Stimulated activated naive B cell treated with anti-CD40 and anti-IgM and Interleukin-4, amounts not matched to agents 10 μg/mL and 1 μg/mL and 100 μg/mL, for 72 hours (primary cell): ENCODE measurements at regions not wholly inside any gene's neighbourhood (a gene's known extent, or its start where the extent isn't known, plus 50 kb on each side); places are given as distances from the start of the nearest gene placed in this dataset.
"Not testable (repeated sequence)": the region's sequence is repeated elsewhere in the genome, so short reads cannot be mapped to it uniquely, and the experiment has no call there.

Experiments used
- ATAC-seq, 2 donors: fragments of 150-1000 bp; cut with Tn5 transposase; replicated peaks; 2 replicates each; pipeline ENCODE4 v1.10.0; 2021; ENCODE audit warnings: moderate library complexity in 1 of 2
- DNase-seq: peaks from one replicate; pipeline ENCODE4 v3.0.0; 2021
- H3K27ac Mint-ChIP-seq: one replicate; pipeline ENCODE4 v1.8.0; 2022; ENCODE audit warnings: mild to moderate bottlenecking, mixed read lengths
- H3K27me3 Mint-ChIP-seq, 2 donors: one replicate each; pipeline ENCODE4 v1.8.0; 2022; ENCODE audit warnings: mixed read lengths in 2 of 2
- H3K36me3 Mint-ChIP-seq, 2 donors: one replicate each; pipeline ENCODE4 v1.8.0; 2022; ENCODE audit warnings: mixed read lengths in 2 of 2, mild to moderate bottlenecking in 1 of 2
- H3K4me1 Mint-ChIP-seq, 2 donors: one replicate each; pipeline ENCODE4 v1.8.0; 2022; ENCODE audit warnings: mixed read lengths in 2 of 2, mild to moderate bottlenecking in 1 of 2
- H3K4me3 Mint-ChIP-seq, 2 donors: one replicate each; pipeline ENCODE4 v1.8.0; 2022; ENCODE audit warnings: mild to moderate bottlenecking in 2 of 2, mixed read lengths in 2 of 2, moderate library complexity in 1 of 2
- H3K9me3 Mint-ChIP-seq, 2 donors: one replicate each; pipeline ENCODE4 v1.8.0; 2022; ENCODE audit warnings: mixed read lengths in 2 of 2, mild to moderate bottlenecking in 1 of 2

GRCh38 chr7:57740126-57740525 is 290.1 kb downstream of the ZNF716 start:
- peaks cover 3 to 11% of the 10 kb centered on the region in 2 donors for H3K9me3 Mint-ChIP-seq
- not testable (repeated sequence) for H3K27me3 Mint-ChIP-seq, H3K4me3 Mint-ChIP-seq, H3K4me1 Mint-ChIP-seq, ATAC-seq, H3K36me3 Mint-ChIP-seq, H3K27ac Mint-ChIP-seq, DNase-seq

- no peaks in the 10 kb centered on the region for H3K4me1 Mint-ChIP-seq
- no peak overlapping the region for H3K4me3 Mint-ChIP-seq
- peaks cover 4% of the 10 kb centered on the region in 2 donors for H3K36me3 Mint-ChIP-seq
- DNase-seq (no peak), ATAC-seq (no peak)
- H3K9me3 Mint-ChIP-seq, result peaks cover 18 to 26% of the 10 kb centered on the region in 2 donors
- no peaks in the 10 kb centered on the region for H3K27me3 Mint-ChIP-seq
- H3K27ac Mint-ChIP-seq, result no peak overlapping the region
These were observed 319.2 kb downstream of the ZNF716 start for GRCh38 chr7:57769131-57769530.

GRCh38 chr7:57769958-57770357 is 320.0 kb downstream of the ZNF716 start:
- H3K27ac Mint-ChIP-seq, result no peak overlapping the region
- no peak overlapping the region for H3K4me3 Mint-ChIP-seq
- H3K27me3 Mint-ChIP-seq, result no peaks in the 10 kb centered on the region
- no peaks in the 10 kb centered on the region for H3K4me1 Mint-ChIP-seq
- DNase-seq (no peak), ATAC-seq (no peak)
- peaks cover 26 to 30% of the 10 kb centered on the region in 2 donors for H3K9me3 Mint-ChIP-seq
- peaks cover 4% of the 10 kb centered on the region in 2 donors for H3K36me3 Mint-ChIP-seq

DNA sequence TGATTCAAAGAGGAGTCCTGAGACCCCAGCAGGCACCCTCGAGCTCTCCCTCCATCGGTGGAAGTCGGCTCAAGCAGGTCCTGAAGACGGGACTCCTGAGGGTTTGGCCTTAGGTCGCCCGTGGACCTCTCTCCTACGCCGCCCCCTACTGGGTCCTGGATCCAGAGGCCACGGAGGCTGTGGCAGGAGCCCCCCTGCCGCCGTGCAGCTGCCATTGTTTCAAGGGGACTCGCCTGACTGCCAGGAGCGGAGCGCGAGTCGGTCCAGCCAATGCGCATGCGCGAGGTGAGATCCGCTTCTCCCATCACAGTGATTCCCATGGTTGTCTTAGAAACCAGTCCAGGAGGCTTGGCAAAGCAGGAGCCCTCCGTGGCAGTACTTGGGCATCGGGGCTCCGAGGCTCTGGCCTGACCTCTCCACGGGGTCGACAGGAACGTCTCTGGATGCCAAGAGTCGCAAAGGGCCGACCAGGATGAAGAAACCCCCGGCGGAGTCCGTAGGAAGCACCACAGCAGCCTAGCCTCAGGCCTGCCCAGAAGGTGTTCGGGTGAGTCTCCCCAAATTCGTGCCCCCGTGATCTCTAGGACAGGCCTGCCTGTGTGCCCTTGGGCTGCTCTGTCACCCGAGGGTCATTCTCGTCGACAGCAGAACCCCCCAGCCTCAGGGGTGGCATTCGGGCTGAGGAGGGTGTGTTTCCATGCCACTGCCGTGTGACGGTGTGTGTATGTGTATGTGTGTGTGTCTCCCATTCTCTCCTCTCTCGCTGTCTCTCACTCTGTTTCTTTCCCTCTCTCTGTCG is 322.3 kb downstream of the ZNF716 start:
- DNase-seq, result no peak
- no peak for ATAC-seq
- H3K27me3 Mint-ChIP-seq, result no peaks in the 10 kb centered on the region
- H3K27ac Mint-ChIP-seq, result no peak overlapping the region
- H3K36me3 Mint-ChIP-seq, result peaks cover 4% of the 10 kb centered on the region in 2 donors
- peaks cover 32 to 43% of the 10 kb centered on the region in 2 donors for H3K9me3 Mint-ChIP-seq
- no peaks in the 10 kb centered on the region for H3K4me1 Mint-ChIP-seq
- H3K4me3 Mint-ChIP-seq, result no peak overlapping the region

GRCh38 chr7:57774300-57774699 is 324.3 kb downstream of the ZNF716 start:
- Mint-ChIP-seq H3K27ac (no peak overlapping the region), H3K4me3 (no peak overlapping the region), H3K4me1 (no peaks in the 10 kb centered on the region), H3K36me3 (peaks cover 4% of the 10 kb centered on the region in 2 donors), H3K27me3 (no peaks in the 10 kb centered on the region), H3K9me3 (peaks cover 36 to 44% of the 10 kb centered on the region in 2 donors)
- no peak for DNase-seq
- ATAC-seq, result no peak

GRCh38 chr7:57775396-57776088 is 325.6 kb downstream of the ZNF716 start:
- Mint-ChIP-seq H3K36me3 (peaks cover 2 to 4% of the 10 kb centered on the region in 2 donors), H3K9me3 (peaks cover 35 to 45% of the 10 kb centered on the region in 2 donors), H3K27me3 (no peaks in the 10 kb centered on the region), H3K4me3 (no peak overlapping the region), H3K27ac (no peak overlapping the region), H3K4me1 (no peaks in the 10 kb centered on the region)
- no peak for ATAC-seq
- DNase-seq, result no peak

GRCh38 chr7:57776136-57776856 is 326.3 kb downstream of the ZNF716 start:
- not testable (repeated sequence) for H3K4me3 Mint-ChIP-seq, H3K36me3 Mint-ChIP-seq, ATAC-seq, H3K4me1 Mint-ChIP-seq, H3K27me3 Mint-ChIP-seq, H3K27ac Mint-ChIP-seq, DNase-seq
- H3K9me3 Mint-ChIP-seq, result peaks cover 30 to 41% of the 10 kb centered on the region in 2 donors

GRCh38 chr7:57789130-57789529 is 339.2 kb downstream of the ZNF716 start:
- no peak for DNase-seq
- H3K36me3 Mint-ChIP-seq, result no peaks in the 10 kb centered on the region
- H3K4me3 Mint-ChIP-seq, result no peak overlapping the region
- no peak for ATAC-seq
- peaks cover 12 to 13% of the 10 kb centered on the region in 2 donors for H3K9me3 Mint-ChIP-seq
- H3K27me3 Mint-ChIP-seq, result no peaks in the 10 kb centered on the region
- H3K4me1 Mint-ChIP-seq, result no peaks in the 10 kb centered on the region
- H3K27ac Mint-ChIP-seq, result no peak overlapping the region

GRCh38 chr7:57819491-57819981 is 369.6 kb downstream of the ZNF716 start:
- H3K4me1 Mint-ChIP-seq, result no peaks in the 10 kb centered on the region
- H3K36me3 Mint-ChIP-seq, result peaks cover 0 to 4% of the 10 kb centered on the region in 2 donors
- no peak overlapping the region for H3K27ac Mint-ChIP-seq
- H3K9me3 Mint-ChIP-seq, result peaks cover 19 to 21% of the 10 kb centered on the region in 2 donors
- DNase-seq (no peak), ATAC-seq (no peak)
- no peak overlapping the region for H3K4me3 Mint-ChIP-seq
- no peaks in the 10 kb centered on the region for H3K27me3 Mint-ChIP-seq

DNA sequence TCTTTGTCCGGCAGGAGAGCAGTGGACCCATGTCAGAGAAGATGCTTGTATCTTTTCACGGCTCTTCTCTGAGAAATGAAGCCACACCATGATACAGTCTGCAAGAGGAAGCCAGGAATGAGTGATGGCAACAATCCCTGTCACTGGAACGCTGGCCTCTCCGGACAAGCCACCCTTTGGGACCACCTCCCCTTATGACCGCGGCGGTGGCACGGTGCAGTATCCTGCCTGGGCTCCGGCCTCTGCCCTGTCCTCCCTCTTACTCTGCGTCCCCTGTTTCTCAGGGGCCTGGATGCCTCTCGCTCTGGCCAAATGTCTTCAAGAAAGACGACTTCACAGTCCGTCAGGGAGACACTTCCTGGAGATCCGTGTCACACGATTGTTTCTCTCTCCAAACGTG is 370.5 kb downstream of the ZNF716 start:
- Mint-ChIP-seq H3K4me1 (no peaks in the 10 kb centered on the region), H3K36me3 (peaks cover 0 to 4% of the 10 kb centered on the region in 2 donors), H3K4me3 (no peak overlapping the region), H3K27me3 (no peaks in the 10 kb centered on the region), H3K9me3 (peaks cover 19 to 23% of the 10 kb centered on the region in 2 donors), H3K27ac (no peak overlapping the region)
- no peak for ATAC-seq
- no peak for DNase-seq

DNA sequence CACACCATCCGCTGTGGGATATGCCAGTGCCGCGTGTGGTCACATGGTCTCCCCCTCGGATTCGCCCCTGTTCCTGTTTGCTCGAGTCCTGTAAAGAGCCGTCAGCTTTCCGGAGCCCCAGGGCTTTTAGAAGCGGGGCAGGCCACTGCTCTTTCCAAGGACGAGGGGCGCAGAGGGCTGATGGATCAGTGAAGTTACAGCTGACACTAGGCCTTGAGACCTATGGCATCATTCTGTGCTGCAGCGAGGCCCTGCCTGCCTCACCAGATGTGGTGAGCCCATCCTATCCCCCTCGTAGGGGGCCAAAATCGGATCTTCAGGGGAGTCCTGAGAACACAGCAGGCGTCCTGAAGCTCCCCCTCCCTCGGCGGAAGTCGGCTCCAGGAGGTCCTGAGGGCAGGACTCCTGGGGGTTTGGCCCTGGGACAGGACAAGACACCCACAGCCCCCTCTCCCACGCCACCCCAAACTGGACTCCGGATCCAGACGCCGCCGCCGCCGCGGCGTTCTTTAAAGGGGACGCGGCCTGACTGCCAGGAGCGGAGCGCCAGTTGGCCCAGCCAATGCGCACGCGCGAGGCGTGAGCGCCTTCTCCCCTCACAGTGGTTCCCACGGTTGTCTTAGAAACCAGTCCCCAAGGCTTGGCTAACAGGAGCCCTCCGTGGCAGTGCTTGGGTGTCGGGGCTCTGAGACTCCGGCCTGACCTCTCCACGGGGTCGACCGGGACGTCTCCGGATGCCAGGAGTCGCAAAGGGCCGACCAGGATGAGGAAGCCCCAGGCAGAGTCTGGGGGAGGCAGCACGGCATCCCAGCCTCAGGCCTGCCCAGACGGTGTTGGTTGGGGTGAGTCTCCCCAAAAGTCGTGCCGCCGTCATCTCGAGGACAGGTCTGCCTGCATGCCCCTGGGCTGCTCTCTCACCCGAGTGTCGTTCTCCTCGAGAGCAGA is 371.7 kb downstream of the ZNF716 start:
- H3K36me3 Mint-ChIP-seq, result peaks cover 0 to 4% of the 10 kb centered on the region in 2 donors
- H3K27ac Mint-ChIP-seq, result no peak overlapping the region
- H3K4me3 Mint-ChIP-seq, result no peak overlapping the region
- ATAC-seq (no peak), DNase-seq (no peak)
- no peaks in the 10 kb centered on the region for H3K4me1 Mint-ChIP-seq
- H3K9me3 Mint-ChIP-seq, result peaks cover 19 to 23% of the 10 kb centered on the region in 2 donors
- H3K27me3 Mint-ChIP-seq, result no peaks in the 10 kb centered on the region

DNA sequence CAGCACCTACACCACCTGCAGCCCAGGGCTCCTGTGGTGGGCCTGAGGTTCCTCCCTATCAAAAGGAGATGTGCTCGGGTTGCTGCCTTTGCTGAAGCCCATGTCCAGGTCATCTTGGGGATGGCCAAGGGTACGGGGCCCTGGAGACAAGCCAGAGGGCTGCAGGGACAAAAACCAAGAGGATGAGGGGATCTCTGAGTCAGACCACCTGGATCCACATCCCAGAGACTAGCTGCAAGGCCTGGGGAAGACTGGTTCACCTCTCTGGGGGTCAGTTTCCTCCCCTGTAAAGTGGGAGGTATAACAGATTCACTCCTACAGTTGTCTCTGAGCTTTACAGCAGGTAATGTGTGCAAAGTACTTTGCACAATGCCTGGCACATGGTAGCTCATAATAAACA is 376.6 kb downstream of the ZNF716 start:
- H3K27me3 Mint-ChIP-seq, ATAC-seq, H3K9me3 Mint-ChIP-seq, H3K27ac Mint-ChIP-seq, H3K4me1 Mint-ChIP-seq, H3K36me3 Mint-ChIP-seq, DNase-seq, H3K4me3 Mint-ChIP-seq: not testable (repeated sequence)

DNA sequence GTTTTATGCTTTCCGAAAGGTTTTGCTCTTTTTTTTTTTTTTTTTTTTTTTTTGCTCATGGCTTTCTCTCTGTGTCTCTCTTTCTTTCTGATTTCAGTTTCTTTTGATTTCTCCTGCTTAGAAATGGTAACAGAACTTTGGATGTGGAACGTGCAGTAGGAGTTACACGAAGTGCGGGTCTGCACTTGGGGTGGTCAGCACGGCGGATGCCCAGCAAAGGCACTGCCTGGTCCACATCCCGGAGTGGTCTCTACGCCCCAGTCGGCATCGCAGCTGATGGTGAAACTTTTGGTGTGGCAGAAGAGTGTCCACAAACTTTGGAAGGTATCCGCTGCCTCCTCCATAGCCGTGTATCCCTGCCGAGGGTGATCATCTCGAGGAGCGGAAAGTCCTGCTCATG is 385.2 kb downstream of the ZNF716 start:
- not testable (repeated sequence) for ATAC-seq

More for the DNA sequence above, 385.2 kb downstream of the ZNF716 start:
- not testable (repeated sequence) for H3K9me3 Mint-ChIP-seq, DNase-seq, H3K4me1 Mint-ChIP-seq, H3K27me3 Mint-ChIP-seq, H3K27ac Mint-ChIP-seq, H3K36me3 Mint-ChIP-seq, H3K4me3 Mint-ChIP-seq
